ENCODE measurements at regions not wholly inside any gene's neighbourhood (a gene's known extent, or its start where the extent isn't known, plus 50 kb on each side); places are given as distances from the start of the nearest gene placed in this dataset.

DNA sequence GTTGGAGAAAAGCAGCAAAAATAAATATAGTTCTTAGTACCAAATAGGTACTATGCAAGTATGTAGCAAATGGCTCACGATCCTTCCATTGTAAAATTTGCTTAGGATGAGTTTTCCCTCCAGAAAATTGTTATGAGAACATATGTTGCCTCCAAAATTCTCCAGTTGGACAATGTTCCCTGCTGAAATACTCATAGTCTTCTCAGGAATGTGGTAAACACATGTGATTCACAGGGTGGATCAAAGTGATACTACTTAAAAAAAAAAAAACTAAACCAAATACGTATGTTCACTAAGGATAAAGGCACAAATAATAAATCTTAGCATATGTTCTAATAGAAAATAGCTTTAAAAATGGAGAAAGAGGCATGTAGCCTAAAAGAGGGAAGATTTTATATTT, 84.3 kb upstream of the ZNF385D start:
- no peak for DNase-seq (ENCODE audit: low read depth)
- H3K4me3 ChIP-seq (ENCODE audit: low read length), result no peak overlapping the region
- TF ChIP-seq, protein P1, sequence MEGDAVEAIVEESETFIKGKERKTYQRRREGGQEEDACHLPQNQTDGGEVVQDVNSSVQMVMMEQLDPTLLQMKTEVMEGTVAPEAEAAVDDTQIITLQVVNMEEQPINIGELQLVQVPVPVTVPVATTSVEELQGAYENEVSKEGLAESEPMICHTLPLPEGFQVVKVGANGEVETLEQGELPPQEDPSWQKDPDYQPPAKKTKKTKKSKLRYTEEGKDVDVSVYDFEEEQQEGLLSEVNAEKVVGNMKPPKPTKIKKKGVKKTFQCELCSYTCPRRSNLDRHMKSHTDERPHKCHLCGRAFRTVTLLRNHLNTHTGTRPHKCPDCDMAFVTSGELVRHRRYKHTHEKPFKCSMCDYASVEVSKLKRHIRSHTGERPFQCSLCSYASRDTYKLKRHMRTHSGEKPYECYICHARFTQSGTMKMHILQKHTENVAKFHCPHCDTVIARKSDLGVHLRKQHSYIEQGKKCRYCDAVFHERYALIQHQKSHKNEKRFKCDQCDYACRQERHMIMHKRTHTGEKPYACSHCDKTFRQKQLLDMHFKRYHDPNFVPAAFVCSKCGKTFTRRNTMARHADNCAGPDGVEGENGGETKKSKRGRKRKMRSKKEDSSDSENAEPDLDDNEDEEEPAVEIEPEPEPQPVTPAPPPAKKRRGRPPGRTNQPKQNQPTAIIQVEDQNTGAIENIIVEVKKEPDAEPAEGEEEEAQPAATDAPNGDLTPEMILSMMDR (conservative IDR thresholded peaks at IDR 0.05; ENCODE audit: low read depth, low read length), result no peak

DNA sequence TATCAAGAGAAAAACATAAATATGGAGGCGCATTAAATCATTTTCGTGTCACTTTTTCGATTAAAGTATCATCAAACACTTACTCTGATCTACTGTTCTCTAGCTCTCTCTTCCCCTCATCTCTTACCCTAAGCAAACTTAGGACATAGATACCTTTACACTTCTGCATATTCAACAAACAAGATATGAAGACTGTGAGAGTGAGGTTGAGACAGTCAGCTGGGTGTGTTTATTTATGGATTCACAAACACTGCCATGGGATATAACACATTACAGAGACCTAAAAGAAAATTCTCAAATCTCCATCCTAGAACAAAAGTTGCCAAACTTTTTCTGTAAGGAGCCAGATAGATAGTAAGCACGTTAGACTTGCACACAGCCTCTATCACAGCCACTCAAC, 85.2 kb upstream of the ZNF385D start:
- DNase-seq (ENCODE audit: low read depth), result no peak
- TF ChIP-seq, protein P1 (conservative IDR thresholded peaks at IDR 0.05; ENCODE audit: low read depth, low read length), result no peak
- H3K4me3 ChIP-seq (ENCODE audit: low read length), result no peak overlapping the region

DNA sequence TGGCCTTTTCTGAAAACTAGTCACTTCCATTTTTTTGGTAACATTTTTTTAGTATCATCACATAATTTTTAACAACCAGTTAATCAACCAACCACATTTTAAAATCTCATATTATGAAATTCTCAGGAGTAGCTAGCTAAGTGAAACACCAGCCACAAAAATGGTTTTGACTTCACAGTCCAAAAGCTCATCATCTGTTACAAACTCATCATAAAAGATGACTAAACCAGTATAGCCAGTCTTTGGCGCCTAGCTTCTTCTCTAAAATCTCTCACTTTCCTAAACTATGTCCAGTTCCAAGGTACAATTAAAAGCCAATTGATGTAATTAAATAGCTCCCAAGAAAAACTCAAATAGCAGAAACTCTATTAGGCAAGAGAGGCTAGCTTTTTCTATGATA, 88.2 kb upstream of the ZNF385D start:
- no peak overlapping the region for H3K4me3 ChIP-seq (ENCODE audit: low read length)
- DNase-seq (ENCODE audit: low read depth), result no peak
- TF ChIP-seq, protein P1 (conservative IDR thresholded peaks at IDR 0.05; ENCODE audit: low read depth, low read length), result no peak

DNA sequence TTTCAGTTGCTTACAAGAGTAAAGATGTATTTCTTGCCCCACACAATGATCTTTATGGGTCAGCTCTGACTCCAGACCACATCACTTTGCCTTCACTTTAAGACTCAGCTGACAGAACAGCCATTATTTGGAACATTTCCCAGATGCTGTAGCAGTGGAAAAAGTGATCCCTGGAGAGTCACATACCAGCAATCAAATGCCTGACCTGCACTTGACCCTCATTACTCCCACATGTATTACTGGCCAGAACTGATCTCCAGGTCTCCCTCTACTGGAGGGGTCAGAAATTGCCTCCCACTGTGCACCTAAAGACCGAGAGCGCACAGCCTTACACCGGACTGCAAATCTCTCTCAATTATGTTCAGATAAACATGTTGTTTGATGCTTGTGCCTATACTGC, 88.6 kb upstream of the ZNF385D start:
- peak; percentile 97 for DNase-seq (ENCODE audit: low read depth)
- TF ChIP-seq, protein P1 (conservative IDR thresholded peaks at IDR 0.05; ENCODE audit: low read depth, low read length), result peak; percentile 86
- no peak overlapping the region for H3K4me3 ChIP-seq (ENCODE audit: low read length)

DNA sequence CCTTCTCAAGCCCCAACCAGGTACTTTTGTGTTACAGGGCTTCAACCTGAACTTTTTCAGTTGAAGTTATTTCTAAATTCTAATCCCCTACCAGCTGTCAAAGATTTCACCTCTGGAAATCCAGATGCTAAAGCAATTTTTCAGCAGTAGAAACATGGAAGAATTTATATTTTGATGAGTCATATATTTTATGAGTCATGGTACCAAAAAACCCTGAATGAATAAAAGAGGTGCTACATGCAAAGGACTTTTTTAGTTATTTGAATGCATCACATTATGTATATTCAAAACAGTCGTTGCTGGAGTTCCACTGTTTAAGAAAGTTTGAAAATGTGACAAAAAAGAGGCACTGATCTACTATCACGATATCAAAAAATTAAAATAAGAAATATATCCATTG, 96.0 kb upstream of the ZNF385D start:
- TF ChIP-seq, protein P1 (conservative IDR thresholded peaks at IDR 0.05; ENCODE audit: low read depth, low read length), result no peak
- H3K4me3 ChIP-seq (ENCODE audit: low read length), result no peak overlapping the region
- DNase-seq (ENCODE audit: low read depth), result no peak

DNA sequence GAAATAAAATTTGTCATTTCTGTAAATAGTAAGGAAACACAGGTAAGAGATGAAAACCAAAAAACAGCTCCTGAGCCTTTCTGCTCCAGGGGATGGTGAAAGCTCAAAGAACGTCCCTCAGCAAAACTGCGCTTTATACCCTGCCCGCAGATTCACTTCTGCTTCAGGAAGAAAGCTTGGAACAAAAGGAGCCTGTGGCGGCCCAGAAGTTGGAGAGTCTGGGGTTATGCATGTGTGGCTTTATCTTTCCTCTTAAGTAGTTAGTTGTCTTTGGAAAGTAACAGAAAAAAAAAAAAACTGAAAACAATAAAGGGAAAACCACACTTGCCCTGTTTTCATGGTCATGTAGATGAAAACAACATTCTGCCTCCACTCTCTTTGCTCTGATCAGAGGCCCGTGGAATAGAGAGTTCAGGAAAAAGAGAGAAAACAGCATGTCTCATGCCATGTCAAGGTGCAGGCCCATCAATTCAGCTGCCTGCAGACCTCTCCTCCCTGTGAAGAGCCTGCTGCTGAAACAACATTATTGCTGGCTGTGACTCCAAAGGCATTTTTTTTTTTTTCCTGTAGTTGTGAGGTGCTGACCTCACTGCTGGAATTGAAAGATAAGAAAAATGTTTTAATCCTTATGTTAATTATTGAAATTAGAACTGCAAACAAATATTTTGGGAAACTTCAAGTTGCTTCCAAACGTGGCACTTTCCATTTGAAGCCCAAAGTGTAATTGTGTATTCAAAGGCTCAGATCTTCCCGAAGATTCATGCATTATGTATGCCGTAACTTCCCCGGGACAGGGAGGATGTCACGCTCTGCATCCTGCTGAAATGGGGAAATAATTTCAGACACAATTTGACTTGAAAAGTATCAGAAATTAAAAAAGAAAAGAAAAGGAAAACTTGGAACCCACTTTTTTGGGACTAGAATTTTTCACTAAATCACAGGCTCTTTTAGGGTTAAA, 108.4 kb upstream of the ZNF385D start:
- H3K4me3 ChIP-seq (ENCODE audit: low read length), result no peak overlapping the region
- TF ChIP-seq, protein P1 (conservative IDR thresholded peaks at IDR 0.05; ENCODE audit: low read depth, low read length), result no peak
- DNase-seq (ENCODE audit: low read depth), result no peak

- TF ChIP-seq, protein P1 (conservative IDR thresholded peaks at IDR 0.05; ENCODE audit: low read depth, low read length), result no peak
- no peak overlapping the region for H3K4me3 ChIP-seq (ENCODE audit: low read length)
- no peak for DNase-seq (ENCODE audit: low read depth)
Measured at GRCh38 chr3:21860082-21860475, 109.1 kb upstream of the ZNF385D start.
